Gastroesophageal sphincter (tissue), 4 donors: ENCODE measurements at regions not wholly inside any gene's neighbourhood (a gene's known extent, or its start where the extent isn't known, plus 50 kb on each side); places are given as distances from the start of the nearest gene placed in this dataset.

ENCODE experiments used
- ATAC-seq: fragments of 150-250 bp; one replicate; pipeline ENCODE4 v1.9.1; 2016; ENCODE audit warnings: mild to moderate bottlenecking, moderate library complexity
- H3K27ac ChIP-seq, 4 donors: fragments of 200-600 bp; sonication (generic) in 3 of 4; 1 replicate in 3 of 4; 2 replicates in 1 of 4; pipeline ENCODE4 v1.5.1; 2016 to 2019
- H3K27me3 ChIP-seq: fragments of 200-600 bp; sonication (generic); one replicate; pipeline ENCODE4 v1.5.1; 2019
- H3K36me3 ChIP-seq, 2 donors: fragments of 200-600 bp; sonication (generic); one replicate each; pipeline ENCODE4 v1.5.1; 2019; ENCODE audit warnings: control low read depth in 1 of 2
- H3K4me1 ChIP-seq, 3 donors: fragments of 200-600 bp; sonication (generic); 1 replicate in 2 of 3; 2 replicates in 1 of 3; pipeline ENCODE4 v1.5.1; 2016 to 2019; ENCODE audit warnings: control low read depth in 2 of 3
- H3K4me3 ChIP-seq, 2 donors: fragments of 200-600 bp; sonication (generic); one replicate each; pipeline ENCODE4 v1.5.1; 2019; ENCODE audit warnings: mild to moderate bottlenecking in 1 of 2, moderate library complexity in 1 of 2
- H3K9me3 ChIP-seq, 3 donors: fragments of 200-600 bp; sonication (generic); one replicate each; pipeline ENCODE4 v1.5.1; 2017 to 2019; ENCODE audit warnings: control low read depth in 2 of 3
- CTCF ChIP-seq, 4 experiments: fragments of 200-600 bp in 2 of 4; fragments of 450-650 bp in 2 of 4; sonication (generic) in 1 of 4; IDR thresholded peaks; one replicate each; pipeline ENCODE4 v1.5.1; 2017 to 2019; ENCODE audit warnings: antibody characterized with exemption in 4 of 4, mild to moderate bottlenecking in 2 of 4, moderate library complexity in 2 of 4
- EP300 ChIP-seq: sonication (generic); formaldehyde crosslinking; IDR thresholded peaks from one replicate; pipeline ENCODE4 v1.6.1; 2017; ENCODE audit warnings: antibody characterized with exemption, mild to moderate bottlenecking
- POLR2A ChIP-seq, 2 donors: fragments of 450-650 bp; IDR thresholded peaks; one replicate each; pipeline ENCODE4 v1.6.1; 2017; ENCODE audit warnings: antibody characterized with exemption in 2 of 2, mild to moderate bottlenecking in 2 of 2, moderate library complexity in 1 of 2
- POLR2AphosphoS5 ChIP-seq: sonication (generic); formaldehyde crosslinking; IDR thresholded peaks from one replicate; pipeline ENCODE4 v1.6.1; 2017; ENCODE audit warnings: antibody characterized with exemption
- WGBS, 2 donors: methylation state at CpG; one replicate each; pipeline ENCODE4 v1.1.5; 2018; ENCODE audit warnings: low coverage in 1 of 2; 5-methylcytosine and 5-hydroxymethylcytosine counted together

GRCh38 chr9:126049088-126049487 lies 277.5 kb upstream of the MVB12B start:
- Histone ChIP-seq H3K27me3 (peaks cover 20% of the 10 kb centered on the region), H3K4me1 (no peaks in the 10 kb centered on the region), H3K27ac (no peak overlapping the region), H3K9me3 (peaks cover 0 to 25% (median 0%) of the 10 kb centered on the region in 3 donors), H3K36me3 (no peaks in the 10 kb centered on the region), H3K4me3 (no peak overlapping the region)
- WGBS, 2 donors: 50% methylated on average over 1 of the region's 8 CpGs; no CpG with 5 or more reads in 1 of the 2 donors
- TF ChIP-seq CTCF (IDR thresholded peaks at IDR 0.05): no peak
- TF ChIP-seq POLR2AphosphoS5: no peak
- TF ChIP-seq POLR2A (IDR thresholded peaks at IDR 0.05): no peak
- TF ChIP-seq EP300: no peak
- no peak for ATAC-seq

DNA sequence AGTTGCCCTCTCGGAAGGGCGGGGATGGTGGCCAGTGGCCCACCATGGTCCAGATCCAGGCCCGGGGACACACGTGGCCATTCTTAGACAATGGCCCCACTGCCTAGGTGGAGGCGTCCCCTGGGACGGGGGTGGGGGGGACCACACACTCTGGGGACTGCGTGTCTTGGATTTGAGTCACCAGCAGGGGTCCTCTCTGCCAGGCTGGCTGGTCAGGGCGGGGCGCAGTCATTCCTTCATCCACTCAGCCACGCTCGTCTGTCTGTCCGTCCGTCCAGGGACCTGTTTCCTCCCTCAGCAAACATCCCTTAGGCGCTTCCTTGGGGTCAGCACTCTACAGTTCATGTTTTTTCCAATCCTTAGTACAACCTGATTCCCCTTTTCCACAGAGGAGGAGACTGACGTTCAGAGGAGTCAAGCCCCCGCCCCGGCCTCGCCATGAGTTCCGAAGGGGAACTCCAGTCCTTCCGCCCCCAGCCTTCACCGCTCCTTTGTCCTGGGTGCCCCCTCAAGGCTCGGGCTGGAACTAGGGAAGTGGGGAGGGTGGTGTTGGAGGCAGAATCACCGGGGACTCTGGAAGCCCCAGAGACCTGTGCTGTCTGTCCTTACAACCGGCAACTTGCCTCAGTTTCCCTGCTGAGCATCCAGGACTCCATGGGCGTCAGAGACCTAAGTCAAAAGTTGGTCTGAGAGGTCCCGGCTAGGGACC lies 276.6 kb upstream of the MVB12B start:
- peaks cover 21% of the 10 kb centered on the region for H3K27me3 ChIP-seq
- no peak overlapping the region for H3K4me3 ChIP-seq
- WGBS, 2 donors: 75 to 100% methylated on average over 3 to 14 of the region's 26 CpGs
- H3K4me1 ChIP-seq: no peaks in the 10 kb centered on the region
- no peak overlapping the region for H3K27ac ChIP-seq
- TF ChIP-seq POLR2AphosphoS5 (no peak), CTCF (IDR thresholded peaks at IDR 0.05) (no peak), EP300 (no peak), POLR2A (IDR thresholded peaks at IDR 0.05) (no peak)
- H3K36me3 ChIP-seq: no peaks in the 10 kb centered on the region
- H3K9me3 ChIP-seq: peaks cover 0 to 18% (median 0%) of the 10 kb centered on the region in 3 donors
- ATAC-seq: no peak

- no peak for TF ChIP-seq EP300
- TF ChIP-seq POLR2A (IDR thresholded peaks at IDR 0.05): no peak
- no peak for TF ChIP-seq CTCF (IDR thresholded peaks at IDR 0.05)
- no peak for TF ChIP-seq POLR2AphosphoS5
- 67 to 80% methylated on average over 2 to 3 of the region's 9 CpGs for WGBS, 2 donors
- H3K9me3 ChIP-seq: peaks cover 0 to 12% (median 0%) of the 10 kb centered on the region in 3 donors
- ATAC-seq: no peak
- no peak overlapping the region for H3K27ac ChIP-seq
- peaks cover 21% of the 10 kb centered on the region for H3K27me3 ChIP-seq
- H3K4me3 ChIP-seq: no peak overlapping the region
- H3K4me1 ChIP-seq: no peaks in the 10 kb centered on the region
- no peaks in the 10 kb centered on the region for H3K36me3 ChIP-seq
Observed at GRCh38 chr9:126050605-126050990, 276.0 kb upstream of the MVB12B start.

DNA sequence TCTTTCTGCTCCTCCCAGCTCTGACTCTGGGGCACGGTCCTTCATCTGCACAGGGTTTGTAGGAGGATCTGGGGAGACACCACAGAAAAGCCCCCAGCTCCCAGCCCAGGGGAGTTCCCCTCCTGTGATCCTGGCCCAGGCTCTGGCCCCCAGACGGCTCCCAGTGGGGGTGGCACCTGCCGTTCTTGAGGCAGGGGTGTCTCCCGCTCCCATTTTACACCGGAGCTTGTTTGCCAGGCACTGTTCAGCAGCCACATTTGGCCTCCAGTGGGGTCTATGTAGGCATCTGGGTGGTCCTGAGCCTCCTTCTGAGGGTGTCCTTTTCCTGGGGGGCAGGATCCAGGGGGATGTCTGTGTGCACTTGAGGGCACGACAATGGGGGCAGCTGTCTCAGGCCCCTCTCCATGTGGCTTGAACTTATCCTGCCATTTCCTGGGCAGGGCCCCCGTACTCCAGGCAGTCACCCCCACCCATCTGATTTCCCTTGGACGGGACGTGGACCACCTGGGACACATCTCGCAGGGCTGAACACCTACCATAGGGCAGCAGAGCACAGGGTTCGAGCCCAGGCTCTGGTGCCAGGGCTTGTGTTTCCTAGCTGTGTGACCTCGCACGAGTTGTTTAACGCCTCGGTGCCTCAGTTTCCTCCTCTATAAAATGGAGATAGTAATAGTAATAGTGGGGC lies 275.0 kb upstream of the MVB12B start:
- H3K4me3 ChIP-seq: no peak overlapping the region
- WGBS, 2 donors: no CpG with 5 or more reads among the region's 15 CpGs
- H3K36me3 ChIP-seq: no peaks in the 10 kb centered on the region
- H3K27me3 ChIP-seq: peaks cover 21% of the 10 kb centered on the region
- TF ChIP-seq POLR2AphosphoS5 (no peak), CTCF (IDR thresholded peaks at IDR 0.05) (no peak), POLR2A (IDR thresholded peaks at IDR 0.05) (no peak), EP300 (no peak)
- H3K4me1 ChIP-seq: peaks cover 0 to 2% (median 0%) of the 10 kb centered on the region in 3 donors
- H3K27ac ChIP-seq: no peak overlapping the region
- H3K9me3 ChIP-seq: peaks cover 0 to 3% (median 0%) of the 10 kb centered on the region in 3 donors
- no peak for ATAC-seq

DNA sequence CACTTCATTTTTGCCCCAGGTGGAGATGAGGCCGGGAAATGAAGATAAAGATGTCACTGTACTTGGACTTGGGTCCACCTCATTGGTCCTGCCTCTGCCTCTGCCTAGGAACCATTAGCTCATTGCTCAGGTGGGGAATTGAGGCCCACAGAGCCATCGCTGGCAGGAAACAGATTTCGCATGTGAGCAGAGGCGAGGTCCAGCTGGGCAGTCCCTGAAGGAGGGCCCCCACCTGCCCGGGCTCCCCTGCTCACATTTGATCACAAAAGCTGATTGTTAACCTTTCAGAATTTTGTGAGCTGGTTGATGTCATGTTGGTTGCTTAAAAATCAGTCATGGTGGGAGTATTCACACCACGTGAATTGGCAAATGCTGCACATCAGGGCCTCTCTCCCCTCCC lies 273.8 kb upstream of the MVB12B start:
- Histone ChIP-seq H3K27me3 (peaks cover 21% of the 10 kb centered on the region), H3K27ac (no peak overlapping the region), H3K9me3 (no peaks in the 10 kb centered on the region), H3K36me3 (no peaks in the 10 kb centered on the region), H3K4me3 (no peak overlapping the region), H3K4me1 (peaks cover 0 to 14% (median 0%) of the 10 kb centered on the region in 3 donors)
- 67 to 81% methylated on average over 1 to 5 of the region's 6 CpGs for WGBS, 2 donors
- no peak for TF ChIP-seq POLR2A (IDR thresholded peaks at IDR 0.05)
- no peak for TF ChIP-seq CTCF (IDR thresholded peaks at IDR 0.05)
- no peak for TF ChIP-seq POLR2AphosphoS5
- TF ChIP-seq EP300: no peak
- no peak for ATAC-seq
